Keratinocyte (primary cell): ENCODE measurements at regions not wholly inside any gene's neighbourhood (a gene's known extent, or its start where the extent isn't known, plus 50 kb on each side); places are given as distances from the start of the nearest gene placed in this dataset.

ENCODE experiments used
- DNase-seq: peaks from one replicate; pipeline ENCODE4 v3.0.0-alpha.2; 2011; ENCODE audit warnings: low read depth, missing footprints, low spot score
- FAIRE-seq: peaks from 2 replicates; lab custom pipeline; 2011; peaks lifted over from hg19 to GRCh38; lab: Jason Lieb, UNC
- H2AFZ ChIP-seq: 2 replicates; pipeline ENCODE4 v1.6.0; 2012; ENCODE audit warnings: low read length, control low read depth, inconsistent platforms; ENCODE audit not compliant: control insufficient read depth
- H3K27ac ChIP-seq: 2 replicates; pipeline ENCODE4 v1.5.1; 2011; ENCODE audit warnings: low read length; ENCODE audit not compliant: control insufficient read depth, insufficient read depth
- H3K27me3 ChIP-seq: 3 replicates; pipeline ENCODE4 v1.6.0; 2011; ENCODE audit warnings: low read length; ENCODE audit not compliant: control insufficient read depth, insufficient read depth; ENCODE audit errors: extremely low read depth
- H3K36me3 ChIP-seq, 2 experiments: 2 replicates in 1 of 2; 3 replicates in 1 of 2; pipeline ENCODE4 v1.5.1; 2011; ENCODE audit warnings: low read length in 2 of 2, mild to moderate bottlenecking in 1 of 2; ENCODE audit not compliant: control insufficient read depth in 2 of 2, insufficient read depth in 2 of 2; ENCODE audit errors: extremely low read depth in 1 of 2
- H3K4me1 ChIP-seq: 3 replicates; pipeline ENCODE4 v1.5.1; 2011; ENCODE audit warnings: low read length; ENCODE audit not compliant: control insufficient read depth, insufficient read depth; ENCODE audit errors: extremely low read depth
- H3K4me2 ChIP-seq: 3 replicates; pipeline ENCODE4 v1.6.0; 2011; ENCODE audit warnings: low read depth, low read length; ENCODE audit not compliant: control insufficient read depth, insufficient read depth; ENCODE audit errors: extremely low read depth
- H3K4me3 ChIP-seq, 3 experiments: fragments of 200-600 bp in 1 of 3; sonication (generic) in 1 of 3; 2 replicates in 2 of 3; 3 replicates in 1 of 3; pipeline ENCODE4 v1.5.1; 2011 to 2016; ENCODE audit warnings: low read length in 3 of 3, mild to moderate bottlenecking in 3 of 3, control low read depth in 2 of 3, inconsistent platforms in 1 of 3, low read depth in 1 of 3, mixed read lengths in 1 of 3, mixed run types in 1 of 3, moderate library complexity in 1 of 3; ENCODE audit not compliant: control insufficient read depth in 2 of 3, insufficient read depth in 2 of 3; ENCODE audit errors: extremely low read depth in 1 of 3
- H3K79me2 ChIP-seq: 2 replicates; pipeline ENCODE4 v1.6.0; 2012; ENCODE audit warnings: low read length; ENCODE audit not compliant: control insufficient read depth, insufficient read depth
- H3K9ac ChIP-seq: 3 replicates; pipeline ENCODE4 v1.6.0; 2011; ENCODE audit warnings: low read length; ENCODE audit not compliant: control insufficient read depth, insufficient read depth; ENCODE audit errors: extremely low read depth
- H3K9me1 ChIP-seq: 3 replicates; pipeline ENCODE4 v1.6.0; 2011; ENCODE audit warnings: low read length; ENCODE audit not compliant: control insufficient read depth, insufficient read depth; ENCODE audit errors: extremely low read depth
- H3K9me3 ChIP-seq: 2 replicates; pipeline ENCODE4 v1.5.1; 2012; ENCODE audit warnings: low read depth, low read length; ENCODE audit not compliant: control insufficient read depth
- H4K20me1 ChIP-seq: 3 replicates; pipeline ENCODE4 v1.6.0; 2011; ENCODE audit warnings: low read length; ENCODE audit not compliant: control insufficient read depth, insufficient read depth; ENCODE audit errors: extremely low read depth
- CTCF ChIP-seq, 3 experiments: IDR thresholded peaks in 1 of 3; conservative IDR thresholded peaks in 1 of 3; optimal IDR thresholded peaks in 1 of 3; 2 replicates in 2 of 3; 3 replicates in 1 of 3; pipeline versions ENCODE3 to v1.5.1; 2011; ENCODE audit warnings: low read length in 3 of 3, mild to moderate bottlenecking in 3 of 3, moderate library complexity in 2 of 3, control low read depth in 1 of 3, inconsistent platforms in 1 of 3; ENCODE audit not compliant: insufficient read depth in 2 of 3; ENCODE audit errors: extremely low read depth in 1 of 3
- EZH2 ChIP-seq: IDR thresholded peaks from one replicate; pipeline ENCODE4 v1.6.1; 2012; ENCODE audit warnings: inconsistent platforms, mild to moderate bottlenecking, low read length, moderate library complexity
- dilution Hi-C: fragments of 300-500 bp; cut with MboI; formaldehyde crosslinking; loops from one replicate; pipeline ENCODE4 v1.7.0; 2020; ENCODE audit warnings: low sequenced_read_pairs; ENCODE audit not compliant: extremely low pct_ligation_motif_present

GRCh38 chr21:41641821-41642701 is 124.8 kb downstream of the RIPK4 start:
- Histone ChIP-seq H3K79me2 (no peaks in the 10 kb centered on the region), H3K27me3 (no peaks in the 10 kb centered on the region), H3K9ac (peak overlapping the region; percentile 82), H3K36me3 (no peaks in the 10 kb centered on the region), H4K20me1 (no peaks in the 10 kb centered on the region), H3K27ac (peak overlapping the region; percentile 98), H3K4me3 (peak overlapping the region in 2 of 3 experiments; percentile 14 to 15), H3K4me1 (peaks cover 45% of the 10 kb centered on the region), H2AFZ (no peak overlapping the region), H3K4me2 (peak overlapping the region; percentile 60), H3K9me1 (no peaks in the 10 kb centered on the region), H3K9me3 (peaks cover 2% of the 10 kb centered on the region)
- no peak for TF ChIP-seq CTCF (optimal IDR thresholded peaks at IDR 0.05 in 1 of 3, IDR thresholded peaks at IDR 0.05 in 1 of 3, conservative IDR thresholded peaks at IDR 0.05 in 1 of 3; ENCODE audit: extremely low read depth in 1 of 3, insufficient read depth in 2 of 3, low read length in 3 of 3)
- no peak for TF ChIP-seq EZH2
- DNase-seq (no peak), FAIRE-seq (peak; percentile 89)
- dilution Hi-C loops = no loop called here

GRCh38 chr21:41641510-41641815 is 125.4 kb downstream of the RIPK4 start:
- Histone ChIP-seq H3K79me2 (no peaks in the 10 kb centered on the region), H3K27me3 (no peaks in the 10 kb centered on the region), H3K4me2 (peak overlapping the region; percentile 60), H3K9me3 (peaks cover 2% of the 10 kb centered on the region), H3K27ac (peak overlapping the region; percentile 98), H3K4me3 (peak overlapping the region in 1 of 3 experiments; percentile 15), H3K4me1 (peaks cover 45% of the 10 kb centered on the region), H3K9ac (peak overlapping the region; percentile 82), H3K36me3 (no peaks in the 10 kb centered on the region), H3K9me1 (no peaks in the 10 kb centered on the region), H4K20me1 (no peaks in the 10 kb centered on the region), H2AFZ (peak overlapping the region; percentile 18)
- dilution Hi-C loops = no loop called here
- DNase-seq (no peak), FAIRE-seq (no peak)
- TF ChIP-seq CTCF (optimal IDR thresholded peaks at IDR 0.05 in 1 of 3, IDR thresholded peaks at IDR 0.05 in 1 of 3, conservative IDR thresholded peaks at IDR 0.05 in 1 of 3; ENCODE audit: extremely low read depth in 1 of 3, insufficient read depth in 2 of 3, low read length in 3 of 3) = no peak
- TF ChIP-seq EZH2 = no peak
